VCaP (cell line): ENCODE measurements at regions not wholly inside any gene's neighbourhood (a gene's known extent, or its start where the extent isn't known, plus 50 kb on each side); places are given as distances from the start of the nearest gene placed in this dataset.

ENCODE experiments used
- H3K27ac ChIP-seq: fragments of 450-650 bp; 2 replicates; pipeline ENCODE4 v1.5.1; 2017
- CTCF ChIP-seq: fragments of 450-650 bp; conservative IDR thresholded peaks from 2 replicates; pipeline ENCODE4 v1.5.1; 2017; ENCODE audit warnings: mild to moderate bottlenecking, moderate library complexity

- no peak for TF ChIP-seq CTCF
- H3K27ac ChIP-seq = peak overlapping the region; percentile 13; the same call in 1 of the 2 replicates
Measured at GRCh38 chr10:28797904-28798371, 120.6 kb downstream of the BAMBI start.

- TF ChIP-seq CTCF = no peak
Measured at GRCh38 chr10:28798428-28798955, 121.2 kb downstream of the BAMBI start.

GRCh38 chr10:28798964-28799363, 121.6 kb downstream of the BAMBI start:
- H3K27ac ChIP-seq = no peak overlapping the region
- TF ChIP-seq CTCF = no peak

More at GRCh38 chr10:28798428-28798955, 121.2 kb downstream of the BAMBI start:
- H3K27ac ChIP-seq = peak overlapping the region; percentile 13; the same call in 1 of the 2 replicates

GRCh38 chr10:28800144-28800543, 122.8 kb downstream of the BAMBI start:
- TF ChIP-seq CTCF = no peak
- peak overlapping the region; percentile 28; the same call in 1 of the 2 replicates for H3K27ac ChIP-seq

GRCh38 chr10:28801247-28801646, 123.9 kb downstream of the BAMBI start:
- no peak for TF ChIP-seq CTCF
- H3K27ac ChIP-seq = peak overlapping the region; percentile 22; the same call in 1 of the 2 replicates

GRCh38 chr10:28801869-28802268, 124.5 kb downstream of the BAMBI start:
- TF ChIP-seq CTCF = no peak
- H3K27ac ChIP-seq = no peak overlapping the region

GRCh38 chr10:28805390-28805789, 128.1 kb downstream of the BAMBI start:
- no peak for TF ChIP-seq CTCF
- no peak overlapping the region for H3K27ac ChIP-seq
